ENCODE measurements at regions not wholly inside any gene's neighbourhood (a gene's known extent, or its start where the extent isn't known, plus 50 kb on each side); places are given as distances from the start of the nearest gene placed in this dataset.
"Not testable (repeated sequence)": the region's sequence is repeated elsewhere in the genome, so short reads cannot be mapped to it uniquely, and the experiment has no call there.

DNA sequence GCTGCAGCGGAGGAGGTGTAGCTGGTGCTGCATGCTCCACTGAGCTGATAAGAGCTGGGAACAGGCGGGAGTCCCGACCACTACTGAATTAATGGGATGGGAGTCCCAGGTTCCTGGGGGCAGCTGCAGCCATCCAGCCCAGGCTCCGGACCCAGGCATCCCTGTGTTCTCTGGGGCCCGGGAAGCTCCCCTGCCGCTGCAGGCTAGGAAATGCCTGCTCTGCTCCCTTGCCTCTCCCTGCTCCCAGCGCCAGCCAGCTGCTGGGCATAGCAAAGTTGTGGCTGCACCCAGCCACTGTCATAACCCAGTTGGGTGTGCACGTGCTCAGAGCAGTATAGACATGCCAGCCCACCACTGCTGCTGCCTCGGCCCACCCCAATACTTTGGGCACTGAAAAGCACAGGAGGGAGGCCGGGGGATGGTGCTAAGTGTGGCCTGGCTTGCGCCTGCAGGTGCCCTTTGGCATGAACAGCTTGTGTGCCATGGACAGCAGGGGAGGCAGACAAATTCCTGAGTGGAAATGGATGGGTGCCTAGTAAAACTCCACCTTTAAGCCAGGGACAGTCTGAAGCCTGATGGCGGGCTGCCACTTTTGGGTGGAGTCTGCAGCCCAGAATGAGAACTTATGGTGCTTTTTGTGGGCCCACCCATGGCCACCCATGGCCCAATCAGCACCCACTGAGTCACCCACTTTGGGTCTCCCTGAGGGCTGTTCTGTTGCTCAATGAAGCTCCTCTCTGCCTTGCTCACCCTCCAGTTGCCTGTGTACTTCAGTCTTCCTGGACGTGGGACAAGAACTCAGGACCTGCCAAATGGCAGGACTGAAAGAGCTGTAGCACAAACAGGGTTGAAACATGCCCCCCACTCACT is 219.3 kb upstream of the TMEFF2 start:
- WGBS, 2 donors: 76 to 78% methylated on average over 9 to 13 of the region's 13 CpGs
- no peak for DNase-seq (ENCODE audit: low spot score in 2 of 2)
- no peak for TF ChIP-seq POLR2A (IDR thresholded peaks at IDR 0.05)
- TF ChIP-seq, protein P1, sequence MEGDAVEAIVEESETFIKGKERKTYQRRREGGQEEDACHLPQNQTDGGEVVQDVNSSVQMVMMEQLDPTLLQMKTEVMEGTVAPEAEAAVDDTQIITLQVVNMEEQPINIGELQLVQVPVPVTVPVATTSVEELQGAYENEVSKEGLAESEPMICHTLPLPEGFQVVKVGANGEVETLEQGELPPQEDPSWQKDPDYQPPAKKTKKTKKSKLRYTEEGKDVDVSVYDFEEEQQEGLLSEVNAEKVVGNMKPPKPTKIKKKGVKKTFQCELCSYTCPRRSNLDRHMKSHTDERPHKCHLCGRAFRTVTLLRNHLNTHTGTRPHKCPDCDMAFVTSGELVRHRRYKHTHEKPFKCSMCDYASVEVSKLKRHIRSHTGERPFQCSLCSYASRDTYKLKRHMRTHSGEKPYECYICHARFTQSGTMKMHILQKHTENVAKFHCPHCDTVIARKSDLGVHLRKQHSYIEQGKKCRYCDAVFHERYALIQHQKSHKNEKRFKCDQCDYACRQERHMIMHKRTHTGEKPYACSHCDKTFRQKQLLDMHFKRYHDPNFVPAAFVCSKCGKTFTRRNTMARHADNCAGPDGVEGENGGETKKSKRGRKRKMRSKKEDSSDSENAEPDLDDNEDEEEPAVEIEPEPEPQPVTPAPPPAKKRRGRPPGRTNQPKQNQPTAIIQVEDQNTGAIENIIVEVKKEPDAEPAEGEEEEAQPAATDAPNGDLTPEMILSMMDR (IDR thresholded peaks at IDR 0.05): no peak
- no peak overlapping the region for H3K4me3 ChIP-seq (ENCODE audit: low read depth, poor library complexity, severe bottlenecking)
- intact Hi-C loops (cut with DNase I; ENCODE audit: low total_unique reads): no loop called here

- intact Hi-C loops (cut with DNase I; ENCODE audit: low total_unique reads); DNase-seq (ENCODE audit: low spot score in 2 of 2); H3K4me3 ChIP-seq (ENCODE audit: low read depth, poor library complexity, severe bottlenecking): not testable (repeated sequence)
- 83 to 85% methylated on average over 10 of the region's 10 CpGs for WGBS, 2 donors
These were observed 218.1 kb upstream of the TMEFF2 start for GRCh38 chr2:192412866-192413265.

DNA sequence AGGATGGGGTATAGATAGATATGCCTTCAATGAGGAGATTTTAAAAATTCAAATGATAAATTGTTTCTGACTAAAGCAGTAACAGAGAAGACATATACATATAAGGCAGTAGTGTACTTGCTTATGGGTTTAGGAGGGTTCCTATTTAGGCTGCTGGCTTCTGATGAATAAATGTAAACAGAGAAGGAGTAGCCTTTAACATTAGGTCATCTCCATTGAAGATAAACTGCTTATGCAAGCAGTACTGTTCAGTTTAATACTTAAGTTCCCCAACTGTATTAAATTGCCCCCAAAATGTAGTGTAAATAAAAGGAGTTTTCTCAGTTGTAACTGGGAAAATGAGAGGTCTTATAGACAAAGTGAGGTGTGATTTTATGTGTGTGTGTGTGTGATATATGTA is 217.7 kb upstream of the TMEFF2 start:
- no peak for DNase-seq (ENCODE audit: low spot score in 2 of 2)
- intact Hi-C loops (cut with DNase I; ENCODE audit: low total_unique reads): no loop called here
- TF ChIP-seq, protein P1 (IDR thresholded peaks at IDR 0.05): no peak
- TF ChIP-seq POLR2A (IDR thresholded peaks at IDR 0.05): no peak
- H3K4me3 ChIP-seq (ENCODE audit: low read depth, poor library complexity, severe bottlenecking): no peak overlapping the region

- DNase-seq (ENCODE audit: low spot score in 2 of 2): no peak
- no peak for TF ChIP-seq POLR2A (IDR thresholded peaks at IDR 0.05)
- TF ChIP-seq, protein P1 (IDR thresholded peaks at IDR 0.05): no peak
- intact Hi-C loops (cut with DNase I; ENCODE audit: low total_unique reads): no loop called here
- no peak overlapping the region for H3K4me3 ChIP-seq (ENCODE audit: low read depth, poor library complexity, severe bottlenecking)
- WGBS, 2 donors: 83 to 85% methylated on average over 1 of the region's 1 CpG
These were observed 217.0 kb upstream of the TMEFF2 start for GRCh38 chr2:192411755-192412154.

DNA sequence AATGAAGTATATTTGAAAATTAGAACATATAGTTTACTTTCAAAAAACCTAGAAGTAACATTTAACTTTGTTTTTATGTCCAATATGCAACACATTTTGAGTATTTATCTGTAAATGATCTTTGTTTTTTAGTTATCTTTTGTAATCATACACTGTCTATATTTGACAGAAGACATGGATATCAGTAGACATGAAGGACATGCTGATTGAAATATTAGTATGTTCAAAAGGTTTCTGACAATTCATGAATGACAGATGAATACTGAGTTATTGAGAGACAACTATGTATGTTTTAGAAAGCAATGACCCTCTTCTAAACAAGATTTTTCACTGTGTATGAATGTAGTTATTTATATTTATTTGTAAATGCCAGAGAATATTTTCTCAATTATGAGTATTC is 215.6 kb upstream of the TMEFF2 start:
- intact Hi-C loops (cut with DNase I; ENCODE audit: low total_unique reads): no loop called here
- no peak for DNase-seq (ENCODE audit: low spot score in 2 of 2)
- H3K4me3 ChIP-seq (ENCODE audit: low read depth, poor library complexity, severe bottlenecking): no peak overlapping the region
- TF ChIP-seq POLR2A (IDR thresholded peaks at IDR 0.05): no peak
- TF ChIP-seq, protein P1 (IDR thresholded peaks at IDR 0.05): no peak

DNA sequence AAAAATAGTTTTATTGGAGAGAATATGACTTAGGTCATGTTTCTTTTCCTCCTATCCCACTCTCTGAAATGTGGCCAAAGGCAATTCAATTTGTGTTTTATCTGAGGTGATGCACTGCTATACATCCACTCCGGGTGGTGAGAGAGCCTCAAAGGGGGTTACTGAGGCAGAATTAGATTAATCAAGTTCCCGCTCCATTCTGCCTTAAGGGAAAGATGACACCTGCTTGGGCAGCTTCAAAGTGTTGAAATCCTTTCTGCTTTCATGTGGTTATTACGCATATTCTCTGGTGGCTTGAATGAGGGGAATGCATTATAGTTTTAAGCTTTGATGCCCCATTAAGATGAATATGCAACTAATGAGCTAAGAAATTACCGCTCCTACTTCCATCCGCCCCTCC is 213.0 kb upstream of the TMEFF2 start:
- H3K4me3 ChIP-seq (ENCODE audit: low read depth, poor library complexity, severe bottlenecking): no peak overlapping the region
- WGBS, 2 donors: 37 to 47% methylated on average over 5 of the region's 5 CpGs
- no peak for TF ChIP-seq POLR2A (IDR thresholded peaks at IDR 0.05)
- TF ChIP-seq, protein P1 (IDR thresholded peaks at IDR 0.05): no peak
- intact Hi-C loops (cut with DNase I; ENCODE audit: low total_unique reads): no loop called here
- DNase-seq (ENCODE audit: low spot score in 2 of 2): no peak

Data from lower leg skin (tissue), 4 donors.